Coronary artery (tissue), 2 donors: ENCODE measurements at regions not wholly inside any gene's neighbourhood (a gene's known extent, or its start where the extent isn't known, plus 50 kb on each side); places are given as distances from the start of the nearest gene placed in this dataset.
A peak's percentile ranks its signal among the peaks of the same experiment; 100 is the strongest.

Source experiments
- DNase-seq: peaks from one replicate; pipeline ENCODE4 v3.0.0-alpha.2; 2017; ENCODE audit warnings: low spot score
- H3K27ac ChIP-seq, 2 donors: fragments of 200-600 bp; sonication (generic); one replicate each; pipeline ENCODE4 v1.5.1; 2016 to 2019
- H3K4me3 ChIP-seq: fragments of 200-600 bp; sonication (generic); 2 replicates; pipeline ENCODE4 v1.5.1; 2016; ENCODE audit warnings: mild to moderate bottlenecking, moderate library complexity
- CTCF ChIP-seq: fragments of 200-600 bp; sonication (generic); IDR thresholded peaks from one replicate; pipeline ENCODE4 v1.5.1; 2019; ENCODE audit warnings: antibody characterized with exemption

GRCh38 chr5:34488984-34489383 is 167.1 kb upstream of the RAI14 start:
- no peak for DNase-seq
- no peak overlapping the region for H3K4me3 ChIP-seq
- H3K27ac ChIP-seq = peak overlapping the region; percentile 78 to 93
- TF ChIP-seq CTCF = no peak

- Histone ChIP-seq H3K27ac (peak overlapping the region; percentile 74 to 77), H3K4me3 (no peak overlapping the region)
- no peak for TF ChIP-seq CTCF
- no peak for DNase-seq
Observed at GRCh38 chr5:34490506-34491250, 165.4 kb upstream of the RAI14 start.

- peak overlapping the region; percentile 74 to 77 for H3K27ac ChIP-seq
- TF ChIP-seq CTCF = no peak
- DNase-seq = no peak
- H3K4me3 ChIP-seq = no peak overlapping the region
Observed at GRCh38 chr5:34491251-34491620, 164.9 kb upstream of the RAI14 start.

- no peak for DNase-seq
- H3K4me3 ChIP-seq = no peak overlapping the region
- no peak for TF ChIP-seq CTCF
- H3K27ac ChIP-seq = no peak overlapping the region
Observed at GRCh38 chr5:34494111-34494755, 161.9 kb upstream of the RAI14 start.

GRCh38 chr5:34495178-34495577 is 160.9 kb upstream of the RAI14 start:
- no peak for TF ChIP-seq CTCF
- no peak overlapping the region for H3K27ac ChIP-seq
- H3K4me3 ChIP-seq = no peak overlapping the region

GRCh38 chr5:34496260-34496691 is 159.9 kb upstream of the RAI14 start:
- DNase-seq = no peak
- peak overlapping the region; percentile 4 for H3K4me3 ChIP-seq
- peak overlapping the region; percentile 33 to 74 for H3K27ac ChIP-seq
- TF ChIP-seq CTCF = no peak

More at GRCh38 chr5:34495178-34495577, 160.9 kb upstream of the RAI14 start:
- no peak for DNase-seq
